NOMO-1 (cell line): ENCODE measurements at regions not wholly inside any gene's neighbourhood (a gene's known extent, or its start where the extent isn't known, plus 50 kb on each side); places are given as distances from the start of the nearest gene placed in this dataset.
"Not testable (repeated sequence)": the region's sequence is repeated elsewhere in the genome, so short reads cannot be mapped to it uniquely, and the experiment has no call there.

Source experiments
- DNase-seq, 2 experiments: peaks; one replicate each; lab custom pipeline; 2025; ENCODE audit not compliant: unreplicated experiment in 2 of 2; lab: John Stamatoyannopoulos, UW

DNA sequence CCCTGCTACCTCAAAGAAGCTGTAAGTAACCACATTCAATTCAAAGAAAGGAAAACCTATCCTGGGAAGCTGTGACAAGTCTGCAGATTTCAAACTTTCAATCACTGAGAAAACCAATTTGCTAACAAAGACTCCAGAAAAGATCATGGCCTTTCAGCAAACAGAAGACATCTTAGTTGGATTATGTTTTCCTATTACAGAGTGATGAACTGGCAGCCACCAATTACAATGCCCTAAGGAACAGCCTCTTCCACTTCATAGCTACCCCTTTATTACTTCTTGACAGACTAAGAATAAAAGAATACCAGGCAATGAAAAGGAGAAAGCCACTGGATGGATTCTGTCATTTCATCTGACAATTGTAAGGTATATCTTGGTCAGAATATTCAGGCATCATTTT lies 128.2 kb upstream of the RASEF start:
- no peak for DNase-seq

DNA sequence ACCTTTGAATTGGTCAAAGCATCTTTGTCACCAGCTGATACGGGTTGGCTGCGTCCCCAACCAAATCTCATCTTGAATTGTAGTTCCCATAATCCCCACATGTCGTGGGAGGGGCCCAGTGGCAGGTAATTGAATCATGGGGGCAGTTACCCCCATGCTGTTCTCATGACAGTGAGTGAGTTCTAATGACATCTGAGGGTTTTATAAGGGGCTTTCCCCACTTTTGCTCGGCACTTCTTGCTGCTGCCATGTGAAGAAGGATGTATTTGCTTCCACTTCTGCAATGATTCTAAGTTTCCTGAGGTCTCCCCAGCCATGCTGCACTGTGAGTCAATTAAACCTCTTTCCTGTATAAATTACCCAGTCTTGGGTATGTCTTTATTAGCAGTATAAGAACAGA lies 126.1 kb upstream of the RASEF start:
- DNase-seq, result not testable (repeated sequence)

DNA sequence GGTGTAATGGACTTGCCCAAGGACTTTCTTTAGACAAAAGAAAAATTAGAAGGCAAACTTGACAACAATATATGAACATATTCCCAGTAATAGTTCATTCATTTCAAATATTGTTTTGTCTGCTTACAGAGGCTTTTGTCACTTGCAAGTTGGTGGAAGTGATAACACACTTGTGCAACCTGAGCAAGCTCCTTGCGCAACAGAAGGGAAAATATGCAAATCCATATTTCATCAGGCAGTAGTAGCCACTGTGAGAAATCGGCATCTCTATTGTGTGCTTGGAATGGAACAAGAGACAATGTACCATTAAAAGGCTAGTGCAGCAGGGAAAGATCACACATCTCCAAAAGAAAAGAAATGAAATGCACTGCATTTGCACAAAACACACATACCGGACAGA lies 125.3 kb upstream of the RASEF start:
- peak; percentile 16 to 42 for DNase-seq

DNA sequence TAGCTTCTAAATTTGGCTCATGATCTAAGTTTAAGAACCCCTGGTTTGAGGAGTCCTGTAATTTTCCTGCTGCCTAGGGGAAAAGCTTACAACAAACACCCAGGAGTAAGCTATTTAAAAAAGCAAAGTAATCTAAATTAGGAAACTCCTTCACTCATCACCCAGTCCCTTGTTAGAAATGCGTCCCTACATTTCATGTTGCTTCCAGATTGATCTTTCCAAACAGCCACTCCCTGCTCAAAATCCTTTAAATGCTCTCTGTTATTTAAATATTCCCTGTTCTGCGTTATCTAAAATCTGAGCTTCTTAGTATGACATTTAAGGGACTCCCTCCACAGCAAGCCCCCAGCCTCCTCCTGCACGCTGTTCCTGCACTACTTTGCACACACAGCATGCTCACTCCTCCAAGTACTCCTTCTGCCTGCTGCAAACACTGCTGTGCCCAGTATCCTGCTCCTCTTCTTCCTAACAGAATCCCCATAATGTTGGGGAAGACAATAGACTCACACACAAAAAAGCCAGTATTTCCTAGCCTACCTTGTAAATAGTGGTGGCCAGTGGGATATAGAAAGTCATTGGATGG lies 123.3 kb upstream of the RASEF start:
- DNase-seq, result no peak

DNA sequence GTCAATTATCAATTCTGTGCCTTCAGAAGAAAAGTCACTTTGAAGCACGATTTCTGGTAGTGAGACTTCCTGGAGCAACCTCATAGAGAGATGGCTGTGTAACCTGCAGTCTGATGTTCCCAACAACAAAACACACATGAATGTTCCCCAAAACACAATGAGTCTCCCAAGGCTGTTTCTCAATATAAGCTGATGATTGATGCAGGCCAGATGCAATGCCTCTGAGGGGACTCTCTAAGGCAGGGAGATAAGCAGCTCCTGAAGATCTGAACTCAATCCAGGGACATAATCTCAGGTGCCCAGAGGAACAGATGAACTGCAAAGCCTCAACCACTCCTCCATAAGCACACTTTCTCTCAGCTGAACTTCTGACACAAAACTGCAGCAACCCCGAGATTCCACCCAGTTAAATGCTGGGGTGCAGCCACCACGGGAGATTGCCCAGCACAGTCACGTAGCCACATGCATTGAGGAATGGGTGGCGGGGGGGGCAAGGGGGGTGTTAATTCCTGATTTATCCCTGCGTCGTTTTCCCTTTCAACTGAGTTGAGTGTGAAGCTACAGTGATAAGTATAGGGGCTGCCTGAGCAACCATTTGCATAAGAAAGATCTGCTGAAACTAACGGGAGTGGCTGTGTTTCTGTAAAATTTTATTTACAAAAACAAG lies 122.7 kb upstream of the RASEF start:
- DNase-seq, result no peak

DNA sequence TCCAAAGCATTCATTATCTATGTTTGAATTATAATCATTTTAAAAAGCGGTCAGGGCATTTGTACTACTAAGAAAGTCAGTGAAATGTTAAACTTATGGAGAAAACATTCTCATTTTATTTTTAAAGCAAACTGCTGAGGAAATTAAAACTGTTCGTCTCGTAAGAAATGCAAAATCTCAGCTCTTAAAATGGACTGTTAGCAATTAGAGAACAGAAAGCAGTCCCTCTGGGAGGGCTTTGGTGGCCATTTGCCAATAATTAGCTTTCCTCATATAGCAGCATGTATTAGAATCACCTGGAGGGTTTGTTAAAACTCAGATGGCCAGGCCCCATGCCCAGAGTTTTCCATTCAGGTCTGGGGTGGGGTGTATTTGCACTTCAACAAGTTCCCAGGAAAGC lies 120.7 kb upstream of the RASEF start:
- no peak for DNase-seq

DNA sequence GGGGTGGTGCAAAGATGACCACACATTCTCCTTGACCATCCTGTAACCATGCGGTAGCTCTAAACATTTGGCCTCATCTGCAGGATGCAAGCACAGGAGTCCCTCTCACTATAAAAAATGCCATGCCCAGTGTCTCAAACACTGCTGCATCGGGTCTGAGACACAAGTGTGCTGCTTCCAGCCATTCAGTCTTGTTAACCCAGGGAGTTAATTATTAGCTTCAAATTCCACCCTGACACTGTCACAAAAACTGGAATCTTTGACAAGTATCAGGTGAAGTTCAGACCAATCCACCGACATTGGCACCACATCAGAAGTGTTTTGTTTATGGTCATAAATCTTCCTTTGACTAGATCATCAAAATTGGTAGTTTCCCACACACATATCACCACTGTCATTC lies 119.1 kb upstream of the RASEF start:
- DNase-seq, result no peak

DNA sequence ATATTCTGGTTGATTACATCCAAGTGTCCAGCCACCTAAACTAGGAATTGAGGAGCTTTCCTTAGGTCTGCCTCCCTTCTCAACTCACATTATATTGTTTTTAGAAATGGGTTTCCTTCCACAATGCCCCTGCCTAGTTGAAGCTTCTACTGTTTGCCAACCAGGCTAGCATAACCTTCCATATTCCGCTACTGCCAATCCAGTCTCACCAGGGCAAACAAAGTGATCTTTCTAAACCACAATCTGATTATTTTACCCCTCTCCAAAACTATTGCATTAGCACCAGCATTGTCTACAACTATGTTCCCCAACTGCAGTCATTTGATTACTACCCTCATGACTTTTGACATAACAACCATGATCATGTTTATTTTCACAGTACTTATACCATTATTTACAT lies 115.8 kb upstream of the RASEF start:
- DNase-seq, result no peak

DNA sequence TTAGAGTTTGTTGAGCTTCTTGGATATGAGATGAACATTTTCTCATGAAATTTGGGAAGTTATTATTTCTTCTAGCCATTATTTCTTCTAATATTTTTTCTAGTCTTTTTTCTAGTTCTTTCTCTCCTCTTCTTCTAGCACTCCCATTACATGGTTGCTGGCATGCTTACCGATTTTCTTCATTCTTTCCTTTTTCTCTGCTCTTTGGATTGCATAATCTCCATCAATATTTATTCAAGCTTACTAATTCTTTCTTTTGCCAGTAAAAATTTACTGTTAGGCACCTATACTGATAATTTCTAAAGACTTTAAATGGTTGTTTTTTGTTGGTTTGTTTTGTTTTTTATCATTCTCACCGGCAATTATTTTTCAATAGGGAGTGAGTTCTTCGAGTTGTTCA lies 114.8 kb upstream of the RASEF start:
- no peak for DNase-seq

DNA sequence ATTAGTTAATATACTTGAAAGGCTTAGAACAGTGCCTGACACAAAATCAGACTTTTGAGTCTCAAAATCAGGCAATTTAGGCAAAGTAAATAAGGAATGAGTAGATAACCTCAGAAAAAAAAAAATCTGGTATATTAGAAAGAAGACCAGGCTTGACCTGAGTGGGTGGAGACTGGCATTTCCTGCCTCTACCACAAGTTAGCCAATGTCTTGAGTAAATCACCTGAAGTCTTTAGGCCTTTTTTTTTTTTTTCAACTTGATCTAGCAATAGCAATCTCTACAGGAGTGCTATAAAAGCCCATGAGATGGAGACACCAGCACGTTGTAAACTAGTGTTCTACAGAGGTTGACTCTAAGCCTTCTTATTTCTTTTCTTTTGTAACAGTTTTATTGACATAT lies 104.2 kb upstream of the RASEF start:
- no peak for DNase-seq

DNA sequence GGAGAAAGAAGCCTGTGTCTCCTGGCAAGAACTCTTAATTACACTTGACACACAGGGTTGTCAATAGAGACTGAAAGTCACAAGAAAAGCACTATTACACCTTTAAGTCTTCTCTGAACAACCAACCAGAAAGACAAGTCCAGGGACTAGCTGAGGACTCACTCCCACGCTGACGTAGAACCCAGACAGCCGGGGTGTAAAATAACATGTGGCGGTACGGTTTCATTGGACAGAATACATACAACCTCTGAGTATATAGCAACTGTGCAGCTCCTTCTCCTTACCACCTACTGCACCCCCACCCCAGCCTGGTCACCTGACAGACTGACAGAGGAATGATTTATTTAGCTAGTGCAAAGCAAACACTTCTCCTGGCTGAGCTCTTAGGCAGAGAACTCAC lies 103.4 kb upstream of the RASEF start:
- DNase-seq, result no peak

DNA sequence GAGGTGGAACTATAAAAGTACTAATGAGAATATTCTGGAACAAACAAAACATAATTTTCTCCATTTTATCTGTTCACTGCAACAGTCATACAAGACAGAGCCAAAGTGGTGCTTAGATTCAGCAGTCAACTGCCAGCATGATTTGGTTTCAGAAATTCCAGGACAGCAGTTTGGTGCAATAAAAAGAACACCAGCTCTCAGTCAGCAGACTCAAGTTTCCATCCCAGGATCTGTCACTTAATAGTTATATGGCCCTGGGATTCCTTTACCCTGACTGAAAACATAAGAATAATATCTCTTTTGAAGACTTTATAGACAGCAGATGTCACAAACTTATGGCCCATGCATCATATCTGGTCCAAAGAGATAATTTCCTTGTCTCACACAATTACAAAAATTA lies 92.8 kb upstream of the RASEF start:
- no peak for DNase-seq

DNA sequence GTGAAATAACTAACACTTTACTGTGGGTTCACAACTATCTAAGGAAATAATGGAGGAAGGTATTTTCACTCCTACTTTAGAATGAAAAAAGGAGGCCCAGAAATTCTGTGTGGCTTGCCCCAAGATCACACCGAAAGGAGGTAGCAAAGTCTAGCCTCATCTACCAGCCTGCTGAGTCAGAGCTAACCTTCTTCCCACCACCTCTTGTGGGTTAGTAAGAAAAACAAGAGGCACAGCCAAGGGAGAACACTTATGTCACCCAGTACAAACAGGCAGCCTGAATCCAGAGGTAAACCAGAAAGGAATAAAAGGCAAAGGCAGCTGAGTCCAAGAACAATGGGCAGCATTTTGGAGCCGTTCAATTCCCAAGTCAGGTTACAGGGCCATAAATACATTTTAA lies 91.9 kb upstream of the RASEF start:
- DNase-seq, result no peak

DNA sequence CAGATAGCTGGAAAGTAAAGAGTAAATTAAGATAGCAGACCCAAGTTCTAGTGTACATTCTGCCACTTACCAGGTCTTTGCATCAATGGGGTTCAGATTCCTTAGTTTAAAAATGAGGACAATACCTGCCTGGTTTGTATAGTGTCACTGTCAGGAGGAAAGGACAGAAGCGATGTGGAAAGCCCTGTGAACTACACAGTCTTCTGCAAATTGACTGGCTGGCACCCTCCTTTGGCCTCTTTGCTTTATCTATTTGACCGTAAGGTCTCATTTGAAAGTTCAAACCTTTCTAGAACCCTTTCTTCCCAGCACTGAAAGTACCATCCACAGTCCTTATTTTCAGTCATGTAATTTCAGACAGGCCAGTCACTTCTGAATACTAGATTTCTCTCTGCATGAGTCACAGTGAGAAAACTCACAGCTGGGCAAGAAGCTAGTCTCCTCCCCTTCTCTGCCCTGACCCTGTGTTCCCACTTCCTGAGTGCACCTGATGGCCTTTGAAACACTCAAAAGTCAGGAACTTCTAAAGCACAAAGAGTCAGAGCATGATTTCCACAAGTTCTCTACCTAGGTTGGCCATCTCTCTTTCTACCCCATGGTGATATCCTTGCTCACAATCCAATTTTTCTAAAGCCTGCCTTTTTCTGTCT lies 91.3 kb upstream of the RASEF start:
- DNase-seq, result no peak

DNA sequence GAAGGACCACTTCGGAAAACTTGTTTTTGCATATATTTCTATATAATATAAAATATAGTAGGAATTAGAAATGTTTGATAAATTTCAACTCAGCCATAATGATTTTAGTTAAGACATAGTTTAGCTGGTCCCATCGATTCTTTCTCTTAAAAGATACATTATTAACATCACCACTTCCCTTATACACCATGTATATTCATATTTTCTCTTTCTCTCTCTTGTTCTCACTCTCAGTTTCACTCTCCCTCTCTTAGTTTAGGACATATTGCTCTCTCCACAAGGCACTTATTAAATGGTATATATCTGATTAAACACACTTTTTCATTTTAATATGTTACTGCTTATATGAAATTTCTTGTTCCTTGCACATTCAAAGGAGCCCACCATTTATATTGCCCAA lies 90.1 kb upstream of the RASEF start:
- DNase-seq, result no peak

DNA sequence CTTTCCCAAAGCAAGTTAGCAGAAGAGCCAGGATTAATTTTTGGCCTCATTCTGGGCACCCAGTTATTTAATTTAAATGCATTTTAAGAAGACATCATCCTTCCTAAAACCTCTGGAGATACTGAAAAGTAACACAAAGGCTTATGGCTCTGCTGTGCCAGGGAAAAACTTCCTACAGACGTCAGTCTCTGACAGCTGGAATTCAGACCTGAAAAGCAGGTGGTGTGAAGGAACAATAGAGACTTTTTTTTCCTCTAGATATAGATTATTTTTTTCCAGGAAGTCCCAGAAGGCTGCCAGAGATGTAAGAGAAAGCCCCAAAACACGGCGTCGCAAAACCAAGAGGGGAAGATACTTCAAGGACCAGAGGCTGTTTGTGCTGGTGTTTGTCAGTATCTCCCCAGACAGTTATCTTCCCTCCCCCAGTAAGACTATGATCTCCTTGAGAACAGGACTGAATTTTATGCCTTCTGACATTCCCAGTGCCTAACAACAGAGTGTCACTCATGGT lies 88.7 kb upstream of the RASEF start:
- no peak for DNase-seq

DNA sequence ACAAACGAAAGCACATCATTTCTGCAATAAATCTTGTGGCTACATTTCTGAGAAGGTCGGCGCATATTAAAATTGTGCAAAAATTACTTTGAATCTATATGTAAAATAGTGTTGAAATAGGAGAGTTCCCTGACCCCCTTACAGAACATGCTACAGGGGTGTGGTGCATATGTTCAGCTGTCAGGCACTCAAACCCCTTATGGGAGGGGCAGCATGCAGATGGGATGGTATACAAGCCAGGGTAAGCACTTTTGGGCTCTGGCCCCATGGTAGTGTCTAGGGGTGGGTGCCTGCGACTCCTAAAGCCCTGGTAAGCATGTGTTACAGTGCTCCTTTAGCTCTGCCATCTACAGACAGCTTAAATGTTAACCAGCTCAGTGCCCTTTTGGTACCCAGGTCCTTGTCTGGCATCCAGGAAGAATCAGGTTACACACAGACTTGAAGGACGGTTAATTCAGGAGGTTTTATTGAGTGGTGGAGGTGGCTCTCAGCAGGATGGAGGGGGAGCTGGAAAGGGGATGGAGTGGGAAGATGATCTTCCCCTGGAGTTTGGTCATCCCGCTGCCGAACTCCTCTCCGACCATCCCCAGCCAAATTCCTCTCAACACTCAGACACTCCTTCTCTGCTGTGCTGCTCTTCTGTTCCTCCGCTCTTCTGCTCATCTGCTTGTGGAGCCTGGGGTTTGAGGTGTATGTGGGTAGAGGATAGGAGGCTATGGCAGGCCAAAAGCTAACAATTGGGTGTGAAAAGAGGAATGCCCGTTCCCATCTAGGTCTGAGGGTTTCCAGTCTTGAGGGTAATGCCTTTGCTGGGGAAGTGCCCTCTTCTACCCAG lies 84.6 kb upstream of the RASEF start:
- no peak for DNase-seq

DNA sequence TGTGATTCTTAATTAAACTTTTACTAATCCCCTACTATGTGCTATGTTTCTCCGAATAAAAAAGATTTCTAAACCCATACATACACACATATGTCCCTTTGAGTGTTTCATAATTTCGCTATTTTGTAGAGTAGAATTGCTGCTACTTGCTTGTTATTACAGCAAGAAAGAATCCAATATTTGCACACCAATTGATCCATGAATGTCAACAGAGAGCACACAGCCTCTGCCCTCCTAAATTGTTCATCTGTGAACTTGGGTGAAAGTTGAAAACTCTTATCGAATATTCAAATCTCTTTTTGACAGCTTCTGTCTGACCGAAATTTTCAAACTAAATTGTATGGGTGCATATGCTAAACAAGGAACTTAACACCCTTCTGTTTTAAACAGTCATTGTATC lies 83.4 kb upstream of the RASEF start:
- no peak for DNase-seq

DNA sequence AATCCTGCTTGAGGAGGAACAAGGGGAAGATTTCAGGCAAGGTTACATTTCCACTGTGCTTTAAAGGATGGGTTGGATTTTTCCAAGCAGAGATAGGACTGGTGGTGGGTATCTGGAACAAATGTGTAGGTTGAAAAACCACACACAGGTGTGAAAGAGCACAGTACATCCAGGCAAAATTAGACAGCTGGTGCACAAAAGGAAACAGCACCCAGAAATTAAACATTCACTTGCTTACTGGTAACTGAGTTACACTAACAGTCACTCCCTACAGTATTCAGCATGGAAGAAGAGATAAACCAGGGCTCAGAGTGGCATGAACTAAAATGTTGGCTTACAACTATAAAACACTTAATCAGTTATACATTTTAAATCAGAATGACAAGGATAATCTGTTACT lies 81.5 kb upstream of the RASEF start:
- DNase-seq, result no peak

DNA sequence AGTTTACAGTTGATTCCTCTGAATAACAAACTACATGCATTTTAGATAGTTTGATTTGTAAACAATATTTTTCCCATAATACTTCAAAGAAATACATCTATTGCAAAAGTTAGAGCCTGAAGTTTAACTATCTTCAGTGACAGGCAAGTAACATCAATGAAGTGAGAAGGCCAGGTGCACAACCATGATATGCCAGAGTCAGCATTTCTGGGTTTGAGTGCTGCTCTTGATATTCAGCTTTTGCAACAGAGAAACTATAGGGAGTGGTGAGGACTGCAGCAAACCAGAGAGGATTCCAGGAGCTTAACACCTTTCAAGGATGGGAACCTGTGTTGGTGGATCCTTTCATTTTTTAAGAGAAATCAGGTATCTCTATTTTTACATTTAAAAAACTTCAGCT lies 79.4 kb upstream of the RASEF start:
- DNase-seq, result no peak

DNA sequence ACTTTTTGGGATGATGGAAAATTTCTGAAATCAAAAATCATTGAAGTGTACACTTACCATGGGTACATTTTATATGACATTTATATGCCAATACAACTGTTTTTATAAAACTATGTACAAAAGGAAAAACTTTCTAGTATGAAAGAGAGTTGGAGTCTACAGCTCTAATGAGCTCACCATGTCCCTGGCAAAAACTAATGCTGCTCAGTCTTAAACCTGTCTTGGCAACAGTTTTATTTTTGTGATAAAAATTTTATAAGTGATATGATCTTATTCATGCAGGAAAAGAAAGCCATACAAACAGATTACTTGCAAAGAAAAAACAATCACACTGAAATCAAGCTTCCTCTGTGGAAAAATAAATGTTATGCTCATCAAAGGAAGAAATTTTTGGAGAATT lies 78.9 kb upstream of the RASEF start:
- DNase-seq, result no peak

DNA sequence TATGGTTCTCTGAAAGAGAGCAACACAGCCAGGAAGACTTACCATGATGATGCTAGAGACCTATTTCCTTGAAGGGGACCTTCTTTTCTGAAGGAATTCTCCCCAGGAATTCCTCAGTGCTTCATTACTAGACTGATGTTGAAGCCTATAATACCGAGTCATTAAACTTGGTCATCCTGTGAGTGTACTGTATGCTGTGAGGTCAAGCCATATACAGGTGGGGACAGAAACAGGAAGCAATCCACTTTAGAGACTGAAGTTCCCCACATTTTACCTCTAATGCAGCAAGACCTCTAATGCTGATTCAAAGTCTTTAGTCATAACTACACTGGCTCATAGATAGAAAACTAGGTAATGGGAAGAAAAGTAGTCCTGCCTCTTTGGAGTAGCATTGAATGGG lies 77.1 kb upstream of the RASEF start:
- no peak for DNase-seq
